GM13977 (cell line): ENCODE measurements at regions not wholly inside any gene's neighbourhood (a gene's known extent, or its start where the extent isn't known, plus 50 kb on each side); places are given as distances from the start of the nearest gene placed in this dataset.

Source experiments
- DNase-seq: peaks from one replicate; pipeline ENCODE4 v3.0.0; 2012; ENCODE audit warnings: low spot score
- in situ Hi-C: fragments of 300-500 bp; cut with MboI; formaldehyde crosslinking; loops from one replicate; pipeline ENCODE4 v1.12.0; 2022; ENCODE audit warnings: low sequenced_read_pairs, low pct_unique_long_range_greater_than_20kb, mixed read lengths, inconsistent platforms; ENCODE audit not compliant: unreplicated experiment
- TF ChIP-seq, protein P1 (sequence below): IDR thresholded peaks from 2 replicates; pipeline ENCODE4 v1.5.1; 2012; ENCODE audit warnings: mild to moderate bottlenecking, control low read depth; ENCODE audit not compliant: insufficient read depth; ENCODE audit errors: extremely low read depth, missing control alignments

DNA sequence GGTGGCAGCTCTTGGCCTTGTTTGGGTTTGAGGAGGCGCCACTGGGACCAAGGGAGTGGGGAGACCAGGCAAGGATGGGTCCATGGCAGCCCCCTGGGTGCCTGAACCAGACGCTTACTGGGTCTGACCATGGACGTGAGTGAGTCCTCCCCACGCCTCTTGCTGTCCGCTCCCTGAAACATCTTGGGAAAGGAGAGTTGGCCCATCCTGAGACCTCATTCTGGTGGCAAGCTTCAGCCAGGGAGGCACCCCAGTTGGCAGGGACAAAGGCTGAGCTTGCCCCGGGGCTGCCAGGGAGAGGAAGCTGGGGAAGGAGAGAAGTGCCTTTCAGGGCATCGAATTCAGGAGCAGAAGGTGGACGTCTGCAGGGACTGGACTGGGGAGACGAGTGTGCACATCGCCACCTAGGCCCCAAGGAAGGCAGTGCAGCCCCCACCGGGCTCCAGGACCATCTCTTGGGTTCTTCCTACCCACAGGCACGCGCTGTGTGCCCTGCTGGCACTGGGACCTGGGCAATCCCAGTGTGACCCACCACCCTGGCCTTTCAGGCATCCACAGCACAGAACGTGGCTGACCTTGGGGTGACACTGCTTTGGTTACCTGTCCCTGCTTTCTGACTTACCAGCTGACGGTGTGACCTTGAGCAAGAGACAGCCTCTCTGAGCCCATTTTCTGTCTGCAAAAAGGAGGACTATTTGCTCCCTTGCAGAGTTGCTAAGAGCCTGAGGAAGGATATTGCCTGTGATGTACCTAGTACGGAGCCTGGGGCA, 132.9 kb upstream of the WNT4 start:
- peak; percentile 84 for DNase-seq
- in situ Hi-C loops = no loop called here

DNA sequence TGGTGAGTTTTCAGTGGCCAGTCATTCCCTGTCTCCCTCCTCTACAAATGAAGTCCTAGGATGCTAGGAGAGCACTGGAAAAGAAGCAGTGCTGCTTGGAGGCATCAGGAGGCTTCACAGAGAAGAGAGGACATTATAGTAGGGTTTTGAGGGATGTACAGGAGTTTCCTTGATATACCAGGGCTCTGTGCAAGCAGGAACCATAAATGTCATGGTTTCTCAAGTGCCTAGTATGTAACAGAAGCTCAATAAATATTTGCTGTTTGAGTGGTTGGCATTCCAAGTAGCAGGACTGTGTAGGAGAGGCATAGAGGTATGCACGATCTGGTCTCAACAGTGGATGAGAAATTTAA, 133.5 kb upstream of the WNT4 start:
- DNase-seq = no peak
- in situ Hi-C loops = no loop called here
- TF ChIP-seq, protein P1, sequence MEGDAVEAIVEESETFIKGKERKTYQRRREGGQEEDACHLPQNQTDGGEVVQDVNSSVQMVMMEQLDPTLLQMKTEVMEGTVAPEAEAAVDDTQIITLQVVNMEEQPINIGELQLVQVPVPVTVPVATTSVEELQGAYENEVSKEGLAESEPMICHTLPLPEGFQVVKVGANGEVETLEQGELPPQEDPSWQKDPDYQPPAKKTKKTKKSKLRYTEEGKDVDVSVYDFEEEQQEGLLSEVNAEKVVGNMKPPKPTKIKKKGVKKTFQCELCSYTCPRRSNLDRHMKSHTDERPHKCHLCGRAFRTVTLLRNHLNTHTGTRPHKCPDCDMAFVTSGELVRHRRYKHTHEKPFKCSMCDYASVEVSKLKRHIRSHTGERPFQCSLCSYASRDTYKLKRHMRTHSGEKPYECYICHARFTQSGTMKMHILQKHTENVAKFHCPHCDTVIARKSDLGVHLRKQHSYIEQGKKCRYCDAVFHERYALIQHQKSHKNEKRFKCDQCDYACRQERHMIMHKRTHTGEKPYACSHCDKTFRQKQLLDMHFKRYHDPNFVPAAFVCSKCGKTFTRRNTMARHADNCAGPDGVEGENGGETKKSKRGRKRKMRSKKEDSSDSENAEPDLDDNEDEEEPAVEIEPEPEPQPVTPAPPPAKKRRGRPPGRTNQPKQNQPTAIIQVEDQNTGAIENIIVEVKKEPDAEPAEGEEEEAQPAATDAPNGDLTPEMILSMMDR = no peak

More for the DNA sequence above, 132.9 kb upstream of the WNT4 start:
- TF ChIP-seq, protein P1 = peak; percentile 93

DNA sequence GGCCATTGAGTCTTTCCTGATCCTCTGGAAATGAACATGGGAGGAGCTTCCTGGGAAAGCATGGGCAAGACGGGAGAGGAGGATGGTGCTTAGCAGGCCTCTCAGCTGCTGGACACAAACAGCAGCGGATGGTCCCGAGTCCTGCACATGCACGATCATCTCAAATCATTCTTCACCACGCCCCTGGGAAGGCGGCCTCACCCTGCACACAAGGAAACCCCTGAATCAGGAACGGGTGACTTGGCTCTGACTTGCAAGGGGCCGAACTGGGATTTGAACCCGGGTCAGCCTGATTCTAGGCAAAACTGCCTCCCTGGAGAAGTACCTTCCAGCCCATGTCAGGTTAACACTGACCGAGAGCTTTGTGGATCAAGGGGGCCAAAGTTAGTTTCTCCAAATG, 134.8 kb upstream of the WNT4 start:
- in situ Hi-C loops = no loop called here

DNA sequence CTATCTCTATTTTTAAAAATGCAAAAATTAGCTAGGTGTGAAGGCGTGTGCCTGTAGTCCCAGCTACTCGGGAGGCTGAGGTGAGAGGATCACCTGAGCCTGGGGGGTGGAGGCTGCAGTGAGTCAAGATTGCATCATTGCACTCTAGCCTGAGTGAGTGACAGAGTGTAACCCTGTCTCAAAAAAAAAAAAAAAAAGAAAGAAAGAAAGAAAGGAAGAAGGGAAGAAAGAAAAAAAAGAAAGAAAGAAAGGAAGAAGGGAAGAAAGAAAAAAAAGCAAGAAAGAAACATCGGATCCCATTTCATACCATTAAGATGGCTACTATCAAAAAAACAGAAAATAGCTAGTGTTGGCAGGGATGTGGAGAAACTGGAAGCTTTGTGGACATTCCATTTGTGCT, 136.8 kb upstream of the WNT4 start:
- in situ Hi-C loops = loop anchor here (10.0 kb wide), 1 partner anchor 145 kb away; no protein-coding TSS in a partner anchor
- TF ChIP-seq, protein P1 = no peak
- DNase-seq = no peak

More for the DNA sequence above, 134.8 kb upstream of the WNT4 start:
- TF ChIP-seq, protein P1 = no peak
- DNase-seq = no peak

DNA sequence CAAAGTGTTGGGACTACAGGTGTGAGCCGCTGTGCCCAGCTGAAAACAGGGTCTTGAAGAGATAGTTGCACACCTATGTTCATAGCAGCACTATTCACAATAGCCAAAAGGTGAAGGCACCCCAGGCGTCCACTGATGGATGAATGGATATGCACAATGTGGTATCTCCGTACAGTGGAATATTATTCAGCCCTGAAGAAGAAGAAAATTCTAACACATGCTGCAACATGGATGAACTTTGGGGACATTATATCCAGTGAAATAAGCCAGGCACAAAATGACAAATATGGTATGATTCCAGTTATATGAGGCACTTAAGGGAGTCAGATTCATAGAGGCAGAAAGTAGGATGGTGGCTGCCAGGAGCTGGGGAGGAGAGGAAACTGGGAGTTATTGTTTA, 137.6 kb upstream of the WNT4 start:
- no peak for DNase-seq
- in situ Hi-C loops = loop anchor here (10.0 kb wide), 1 partner anchor 146 kb away; no protein-coding TSS in a partner anchor
- TF ChIP-seq, protein P1 = no peak

DNA sequence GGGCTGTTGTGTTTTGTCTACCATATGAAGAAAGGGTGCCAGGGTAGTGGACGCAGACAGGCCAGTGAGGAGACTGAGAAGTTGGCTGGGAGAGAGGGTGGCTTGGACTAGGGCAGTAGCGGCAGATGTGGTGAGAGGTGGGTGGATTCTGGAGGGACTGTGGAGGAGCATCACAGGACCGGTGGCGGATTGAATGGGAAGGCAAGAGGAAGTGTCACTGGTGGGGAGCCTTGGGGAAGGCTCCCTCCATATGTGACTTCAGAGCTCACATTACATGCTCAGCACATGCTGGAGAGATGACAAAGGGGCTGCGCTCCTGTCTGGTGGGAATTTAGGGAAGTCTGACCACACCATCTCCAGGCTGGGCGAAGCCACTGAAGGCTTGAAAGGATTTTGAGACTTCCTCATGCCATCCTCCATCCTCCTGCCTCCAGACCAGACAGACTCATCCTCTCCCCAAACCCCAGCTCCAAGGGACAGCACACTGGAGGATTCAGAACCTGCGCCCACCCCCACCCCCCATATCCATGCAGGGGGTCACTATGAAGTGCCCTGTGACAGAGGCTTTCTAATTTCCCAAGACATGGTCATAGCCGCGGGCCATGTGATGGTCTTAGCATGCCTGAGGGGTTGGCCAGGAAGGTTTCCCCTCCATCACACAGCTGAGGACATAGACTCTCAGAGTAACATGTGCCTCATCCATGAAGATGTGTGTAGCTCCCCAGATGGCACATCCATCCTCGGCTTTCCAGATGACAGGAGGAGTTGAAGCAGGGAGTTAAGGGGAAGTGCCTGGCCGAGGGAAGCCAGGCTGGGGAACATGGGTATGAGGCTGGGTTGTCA, 138.8 kb upstream of the WNT4 start:
- in situ Hi-C loops = loop anchor here (10.0 kb wide), 1 partner anchor 147 kb away; no protein-coding TSS in a partner anchor
- no peak for DNase-seq
- TF ChIP-seq, protein P1 = no peak
